GM10248 (cell line): ENCODE measurements at regions not wholly inside any gene's neighbourhood (a gene's known extent, or its start where the extent isn't known, plus 50 kb on each side); places are given as distances from the start of the nearest gene placed in this dataset.
"Not testable (repeated sequence)": the region's sequence is repeated elsewhere in the genome, so short reads cannot be mapped to it uniquely, and the experiment has no call there.

Source experiments
- CTCF ChIA-PET: fragments of 300-600 bp; sonication (Branson Sonifier 250); formaldehyde crosslinking; extraction: SDS; loops from one replicate; lab custom pipeline; 2021; ENCODE audit warnings: antibody characterized with exemption; lab: Yijun Ruan, JAX
- POLR2A ChIA-PET: fragments of 350-650 bp; sonication (Branson Sonifier 250); formaldehyde crosslinking; extraction: SDS; loops from one replicate; lab custom pipeline; 2020; ENCODE audit warnings: antibody characterized with exemption; lab: Yijun Ruan, JAX
- DNase-seq: peaks from one replicate; pipeline ENCODE4 v3.0.0; 2012; ENCODE audit errors: extremely low spot score
- TF ChIP-seq, protein P1 (sequence below): IDR thresholded peaks from 2 replicates; pipeline ENCODE4 v1.5.1; 2012; ENCODE audit warnings: mild to moderate bottlenecking, low read depth; ENCODE audit errors: extremely low read depth, missing control alignments, control extremely low read depth

DNA sequence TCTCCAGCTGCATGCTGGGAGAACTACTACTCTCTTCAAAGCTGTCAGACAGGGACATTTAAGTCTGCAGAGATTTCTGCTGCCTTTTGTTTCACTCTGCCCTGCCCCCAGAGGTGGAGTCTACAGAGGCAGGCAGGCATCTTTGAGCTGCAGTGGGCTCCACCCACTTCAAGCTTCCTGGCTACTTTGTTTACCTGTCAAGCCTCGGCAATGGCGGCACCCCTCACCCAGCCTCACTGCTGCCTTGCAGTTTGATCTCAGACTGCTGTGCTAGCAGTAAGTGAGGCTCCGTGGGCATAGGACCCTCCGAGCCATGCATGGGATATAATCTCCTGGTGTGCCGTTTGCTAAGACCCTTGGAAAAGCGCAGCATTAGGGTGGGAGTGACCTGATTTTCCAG lies 61.7 kb downstream of the DMRTA1 start:
- CTCF ChIA-PET, POLR2A ChIA-PET, DNase-seq: not testable (repeated sequence)

- ChIA-PET POLR2A (no interaction called here), CTCF (no interaction called here)
- no peak for DNase-seq
- TF ChIP-seq, protein P1, sequence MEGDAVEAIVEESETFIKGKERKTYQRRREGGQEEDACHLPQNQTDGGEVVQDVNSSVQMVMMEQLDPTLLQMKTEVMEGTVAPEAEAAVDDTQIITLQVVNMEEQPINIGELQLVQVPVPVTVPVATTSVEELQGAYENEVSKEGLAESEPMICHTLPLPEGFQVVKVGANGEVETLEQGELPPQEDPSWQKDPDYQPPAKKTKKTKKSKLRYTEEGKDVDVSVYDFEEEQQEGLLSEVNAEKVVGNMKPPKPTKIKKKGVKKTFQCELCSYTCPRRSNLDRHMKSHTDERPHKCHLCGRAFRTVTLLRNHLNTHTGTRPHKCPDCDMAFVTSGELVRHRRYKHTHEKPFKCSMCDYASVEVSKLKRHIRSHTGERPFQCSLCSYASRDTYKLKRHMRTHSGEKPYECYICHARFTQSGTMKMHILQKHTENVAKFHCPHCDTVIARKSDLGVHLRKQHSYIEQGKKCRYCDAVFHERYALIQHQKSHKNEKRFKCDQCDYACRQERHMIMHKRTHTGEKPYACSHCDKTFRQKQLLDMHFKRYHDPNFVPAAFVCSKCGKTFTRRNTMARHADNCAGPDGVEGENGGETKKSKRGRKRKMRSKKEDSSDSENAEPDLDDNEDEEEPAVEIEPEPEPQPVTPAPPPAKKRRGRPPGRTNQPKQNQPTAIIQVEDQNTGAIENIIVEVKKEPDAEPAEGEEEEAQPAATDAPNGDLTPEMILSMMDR: no peak
Observed at GRCh38 chr9:22508790-22509189, 62.2 kb downstream of the DMRTA1 start.

GRCh38 chr9:22512495-22512894 lies 65.9 kb downstream of the DMRTA1 start:
- POLR2A ChIA-PET: no interaction called here
- CTCF ChIA-PET: no interaction called here
- TF ChIP-seq, protein P1: no peak
- no peak for DNase-seq

- DNase-seq: no peak
- TF ChIP-seq, protein P1: no peak
- CTCF ChIA-PET: no interaction called here
- POLR2A ChIA-PET: no interaction called here
Observed at GRCh38 chr9:22514871-22515270, 68.2 kb downstream of the DMRTA1 start.

DNA sequence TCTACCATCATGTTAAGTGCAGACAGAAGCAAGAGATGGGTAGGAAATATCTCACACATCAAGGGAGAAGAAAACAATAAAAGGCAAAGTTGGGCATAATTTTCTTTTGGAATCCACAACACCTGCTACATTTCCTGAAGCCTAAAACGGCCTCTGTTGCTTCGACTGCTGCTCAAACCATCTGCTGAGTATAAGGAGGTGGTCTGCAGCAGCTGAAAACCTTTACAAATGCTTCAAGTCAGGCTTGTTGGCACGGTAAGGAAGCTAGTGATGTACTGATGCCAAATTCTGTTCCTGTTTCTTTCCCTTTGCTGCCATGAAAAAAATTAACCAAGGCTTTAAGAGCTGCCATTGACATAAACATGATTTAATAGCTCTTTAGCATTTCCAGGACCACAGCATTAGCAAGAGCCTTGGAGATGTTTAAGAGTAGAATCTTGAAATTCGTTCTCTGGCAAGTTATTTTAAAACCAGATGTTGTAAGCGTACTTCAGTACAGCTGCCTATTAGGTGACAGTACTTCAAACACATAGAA lies 75.6 kb downstream of the DMRTA1 start:
- ChIA-PET CTCF (no interaction called here), POLR2A (no interaction called here)
- DNase-seq: no peak

DNA sequence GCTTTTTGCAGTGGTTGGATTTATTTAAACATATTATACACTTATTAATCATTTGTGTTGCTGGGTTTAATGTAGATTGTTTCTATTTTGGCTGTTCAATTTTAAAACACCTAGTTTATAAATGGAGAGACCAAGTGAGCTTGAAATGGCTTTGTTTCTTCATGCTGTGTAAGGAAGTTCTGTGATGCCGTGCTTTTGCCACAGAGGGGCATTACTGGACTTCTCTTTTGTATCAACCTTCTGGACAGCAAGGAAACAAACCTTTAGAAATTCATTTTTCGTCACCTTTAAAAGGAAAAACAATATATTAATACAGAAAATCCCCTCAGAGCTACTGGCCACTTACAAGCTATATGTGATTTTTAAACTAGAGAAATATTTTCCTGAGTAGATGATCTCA lies 81.9 kb downstream of the DMRTA1 start:
- DNase-seq: no peak
- CTCF ChIA-PET: interaction anchor here (1.3 to 4.3 kb wide), 2 partner anchors 9 kb away, joined by 5 to 16 read pairs; no protein-coding TSS in a partner anchor
- POLR2A ChIA-PET: no interaction called here

More for the DNA sequence above, 75.6 kb downstream of the DMRTA1 start:
- TF ChIP-seq, protein P1: no peak

DNA sequence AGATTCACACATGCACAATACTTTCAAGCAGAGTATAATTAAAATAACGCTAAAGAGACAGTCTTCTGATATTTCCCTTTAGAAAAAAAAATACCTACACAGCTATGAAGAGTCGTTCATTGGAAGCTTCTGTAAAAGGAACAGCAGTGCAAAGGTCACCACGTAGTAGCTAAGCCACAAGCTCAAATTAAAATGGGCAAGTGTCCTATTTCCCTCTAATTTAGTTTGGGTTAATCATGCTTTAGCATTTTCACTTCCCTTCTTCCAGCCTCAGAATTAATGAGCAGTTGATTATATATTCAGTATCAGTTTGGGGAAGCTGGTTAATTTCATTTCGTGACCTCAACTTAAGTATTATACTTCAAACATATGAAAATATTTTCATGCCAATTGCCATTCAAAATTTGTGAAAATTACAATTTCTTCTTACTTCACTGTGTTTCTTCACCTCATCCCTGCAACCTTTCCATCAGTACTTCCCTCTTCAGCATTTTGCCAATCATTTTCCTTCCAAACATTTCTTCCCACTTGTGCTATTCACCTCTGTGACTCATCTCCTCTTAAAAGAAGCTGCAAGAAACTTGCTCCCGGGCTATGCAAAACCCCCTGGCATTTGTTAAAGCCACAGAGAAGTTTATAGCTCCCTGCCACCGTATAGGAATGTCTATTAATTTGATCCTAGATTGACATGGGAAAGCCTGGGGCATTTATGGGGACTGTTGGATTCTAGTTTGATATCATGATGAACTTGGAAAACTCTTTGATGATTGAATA lies 83.0 kb downstream of the DMRTA1 start:
- DNase-seq: no peak
- TF ChIP-seq, protein P1: no peak
- ChIA-PET CTCF (interaction anchor here (1.1 to 4.3 kb wide), 2 partner anchors 10 to 25 kb away, joined by 5 to 16 read pairs; no protein-coding TSS in a partner anchor), POLR2A (no interaction called here)

More for the DNA sequence above, 81.9 kb downstream of the DMRTA1 start:
- TF ChIP-seq, protein P1: no peak
